HG02981 (cell line): ENCODE measurements at regions not wholly inside any gene's neighbourhood (a gene's known extent, or its start where the extent isn't known, plus 50 kb on each side); places are given as distances from the start of the nearest gene placed in this dataset.
"Not testable (repeated sequence)": the region's sequence is repeated elsewhere in the genome, so short reads cannot be mapped to it uniquely, and the experiment has no call there.

Source experiments
- ATAC-seq: cut with Tn5 transposase; IDR thresholded peaks from one replicate; pipeline ENCODE4 v1.9.1; 2021; ENCODE audit warnings: mild to moderate bottlenecking, moderate library complexity; ENCODE audit not compliant: unreplicated experiment

DNA sequence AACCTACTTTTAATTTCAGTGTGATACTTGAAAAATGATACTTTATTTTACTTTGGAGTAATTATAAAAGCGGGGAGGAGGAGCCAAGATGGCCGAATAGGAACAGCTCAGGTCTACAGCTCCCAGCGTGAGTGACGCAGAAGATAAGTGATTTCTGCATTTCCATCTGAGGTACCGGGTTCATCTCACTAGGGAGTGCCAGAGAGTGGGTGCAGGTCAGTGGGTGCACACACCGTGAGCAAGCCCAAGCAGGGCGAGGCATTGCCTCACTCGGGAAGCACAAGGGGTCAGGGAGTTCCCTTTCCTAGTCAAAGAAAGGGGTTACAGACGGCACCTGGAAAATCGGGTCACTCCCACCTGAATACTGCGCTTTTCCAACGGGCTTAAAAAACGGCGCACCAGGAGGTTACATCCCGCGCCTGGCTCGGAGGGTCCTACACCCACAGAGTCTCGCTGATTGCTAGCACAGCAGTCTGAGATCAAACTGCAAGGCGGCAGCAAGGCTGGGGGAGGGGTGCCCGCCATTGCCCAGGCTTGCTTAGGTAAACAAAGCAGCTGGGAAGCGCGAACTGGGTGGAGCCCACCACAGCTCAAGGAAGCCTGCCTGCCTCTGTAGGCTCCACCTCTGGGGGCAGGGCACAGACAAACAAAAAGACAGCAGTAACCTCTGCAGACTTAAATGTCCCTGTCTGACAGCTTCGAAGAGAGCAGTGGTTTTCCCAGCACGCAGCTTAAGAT is 640.3 kb downstream of the EPHA3 start:
- ATAC-seq: not testable (repeated sequence)

DNA sequence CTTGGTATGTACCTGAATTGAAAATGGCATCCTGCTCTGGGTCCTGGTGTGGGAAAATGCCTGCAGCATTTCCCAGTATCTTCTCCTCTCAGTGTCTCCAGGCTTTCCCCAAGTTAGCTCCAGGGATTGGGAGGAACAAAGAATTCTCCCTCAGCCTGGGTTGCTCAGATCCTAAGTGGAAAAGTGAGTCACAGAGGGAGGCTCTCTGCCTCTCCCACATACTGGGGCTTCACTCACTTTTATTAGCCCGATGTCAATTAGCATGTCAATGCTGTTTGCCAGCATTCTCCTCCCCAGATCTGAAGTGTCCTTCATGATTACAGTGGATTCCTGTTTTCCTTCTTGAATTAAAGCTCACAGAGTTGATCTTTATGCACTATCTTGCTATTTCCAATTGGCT is 655.0 kb downstream of the EPHA3 start:
- no peak for ATAC-seq

DNA sequence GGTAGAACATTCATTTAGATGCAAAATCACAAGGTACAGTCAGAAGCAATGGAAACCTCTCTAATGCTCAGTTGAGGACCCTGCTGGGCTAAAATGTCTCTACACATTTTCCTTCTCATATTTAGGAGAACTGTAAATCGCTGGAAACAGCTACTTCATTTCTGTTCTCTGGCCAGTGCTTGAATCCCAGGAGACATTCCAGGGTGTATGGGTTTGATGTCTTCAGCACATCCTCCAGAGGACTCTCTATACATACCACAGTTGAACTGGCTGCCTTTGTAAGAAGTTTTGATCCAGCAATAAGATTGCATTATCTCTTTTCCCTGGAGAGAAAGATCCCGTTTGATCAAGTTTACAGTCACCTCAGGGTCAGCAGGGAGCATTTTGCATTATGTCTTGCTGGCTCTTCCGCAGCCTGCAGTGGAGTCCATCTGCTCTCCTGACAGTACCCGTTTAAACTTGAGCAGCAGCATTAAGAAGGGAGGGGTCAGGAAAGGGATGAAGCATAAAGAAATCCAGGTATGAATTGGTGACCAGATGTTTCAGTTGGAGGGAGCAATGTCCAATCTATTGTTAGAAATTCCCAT is 676.0 kb downstream of the EPHA3 start:
- no peak for ATAC-seq

DNA sequence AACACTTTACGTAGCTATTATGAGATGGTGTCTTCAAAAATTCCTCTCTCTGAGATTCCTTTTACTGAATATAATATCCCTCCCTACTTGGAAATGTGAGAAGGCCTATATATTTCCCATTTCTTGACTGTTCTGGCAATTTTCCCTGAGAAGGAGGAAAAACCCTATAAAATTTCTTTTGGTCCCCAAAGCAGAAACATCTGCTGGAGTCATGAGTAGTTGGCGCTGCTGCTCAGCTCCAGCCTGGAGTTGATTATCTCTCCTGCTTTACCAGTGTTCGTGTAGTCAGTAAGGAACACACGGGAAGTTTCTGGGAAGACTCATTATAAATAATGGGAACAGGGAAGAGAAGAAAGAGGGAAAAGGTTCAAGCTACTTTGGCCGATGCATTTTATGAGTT is 680.1 kb downstream of the EPHA3 start:
- no peak for ATAC-seq

DNA sequence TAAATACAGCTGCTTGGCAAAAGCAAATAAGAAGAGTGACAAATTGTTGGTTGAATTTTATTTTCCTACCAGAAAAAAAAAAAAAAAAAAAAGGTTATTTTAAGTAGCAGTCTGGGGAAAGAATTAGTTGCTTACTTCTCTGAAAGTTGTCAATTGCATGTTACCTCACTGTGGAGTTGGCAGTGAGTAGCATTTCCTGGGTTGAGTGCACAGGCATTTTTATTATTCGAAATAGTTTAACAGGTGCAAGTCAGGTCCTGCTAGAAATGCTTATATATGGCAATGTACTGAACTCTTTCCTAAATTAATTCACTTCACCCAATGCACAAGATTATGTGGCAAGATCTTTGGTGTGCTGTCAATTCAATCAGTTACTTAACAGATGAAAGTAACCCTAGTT is 680.6 kb downstream of the EPHA3 start:
- ATAC-seq: no peak

DNA sequence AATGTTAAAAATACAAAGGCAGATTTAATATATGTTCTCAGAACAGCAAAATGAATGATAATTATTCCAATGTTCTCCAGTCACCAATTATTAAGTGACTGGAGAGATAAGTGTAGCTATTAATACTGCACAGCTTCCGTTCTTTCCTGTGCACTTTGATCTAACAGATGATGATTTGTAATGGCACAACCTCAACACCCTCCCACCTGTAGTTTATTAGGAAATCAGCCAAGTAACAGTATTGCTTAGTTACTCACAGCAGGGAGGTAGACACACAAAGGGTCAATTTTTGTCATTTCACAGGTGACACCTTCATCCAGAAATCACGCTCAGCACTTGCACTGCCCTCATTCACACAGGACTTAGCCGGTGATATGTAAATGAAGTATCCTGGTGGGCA is 688.1 kb downstream of the EPHA3 start:
- ATAC-seq: no peak

DNA sequence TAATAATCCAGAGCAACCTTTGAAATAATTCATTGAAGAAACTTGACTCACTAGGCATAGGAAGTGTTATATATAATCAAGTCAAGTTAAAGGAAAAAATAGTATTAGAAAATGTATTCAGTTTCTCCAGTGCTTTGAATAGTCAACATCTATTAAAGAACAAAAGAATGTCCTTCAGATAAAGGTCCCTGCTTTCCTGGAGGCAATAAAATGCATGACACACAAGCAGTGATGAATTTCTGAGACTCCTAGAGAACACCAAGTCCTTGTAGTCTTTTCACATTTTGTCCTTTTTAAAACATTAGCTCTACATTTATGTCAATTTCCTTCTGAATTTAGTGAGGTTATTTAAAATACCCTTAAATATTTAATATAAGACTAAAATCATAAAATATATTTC is 695.5 kb downstream of the EPHA3 start:
- no peak for ATAC-seq

DNA sequence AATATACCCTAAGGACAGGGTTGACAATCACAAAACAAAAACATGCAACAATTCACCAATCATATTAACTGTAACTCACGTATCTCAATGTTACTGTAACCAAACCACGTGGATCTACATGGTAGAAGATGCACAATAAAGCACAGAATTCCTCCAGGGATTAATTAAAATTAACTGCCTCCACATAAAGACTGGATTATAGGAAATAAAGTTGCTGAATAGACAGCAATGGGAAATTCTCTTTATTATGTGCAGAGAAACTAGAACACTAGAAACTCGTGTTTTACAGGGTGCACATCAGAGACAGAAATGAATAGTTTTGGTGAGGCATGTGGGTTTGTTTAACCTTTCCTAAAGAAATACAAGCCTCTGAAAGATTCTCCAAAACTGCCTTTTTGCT is 696.3 kb downstream of the EPHA3 start:
- no peak for ATAC-seq

DNA sequence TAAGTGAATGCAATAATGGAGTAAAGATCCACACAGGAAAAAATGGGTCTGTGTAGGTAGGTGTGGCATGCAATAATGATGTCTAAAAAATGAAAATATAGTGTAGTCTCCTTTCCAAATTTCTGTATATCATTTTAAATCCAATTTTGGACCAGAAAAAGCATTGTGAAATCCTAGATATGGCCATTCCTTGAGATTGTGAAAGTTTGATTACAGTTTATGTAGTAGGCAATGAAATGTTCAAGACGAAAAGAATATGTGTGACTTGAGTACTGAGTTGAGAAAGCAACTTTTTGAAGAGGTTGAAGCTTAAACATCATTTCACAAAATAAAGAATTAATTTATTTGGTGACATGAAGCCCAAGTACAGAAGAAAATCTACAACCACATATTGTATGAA is 698.7 kb downstream of the EPHA3 start:
- ATAC-seq: no peak

DNA sequence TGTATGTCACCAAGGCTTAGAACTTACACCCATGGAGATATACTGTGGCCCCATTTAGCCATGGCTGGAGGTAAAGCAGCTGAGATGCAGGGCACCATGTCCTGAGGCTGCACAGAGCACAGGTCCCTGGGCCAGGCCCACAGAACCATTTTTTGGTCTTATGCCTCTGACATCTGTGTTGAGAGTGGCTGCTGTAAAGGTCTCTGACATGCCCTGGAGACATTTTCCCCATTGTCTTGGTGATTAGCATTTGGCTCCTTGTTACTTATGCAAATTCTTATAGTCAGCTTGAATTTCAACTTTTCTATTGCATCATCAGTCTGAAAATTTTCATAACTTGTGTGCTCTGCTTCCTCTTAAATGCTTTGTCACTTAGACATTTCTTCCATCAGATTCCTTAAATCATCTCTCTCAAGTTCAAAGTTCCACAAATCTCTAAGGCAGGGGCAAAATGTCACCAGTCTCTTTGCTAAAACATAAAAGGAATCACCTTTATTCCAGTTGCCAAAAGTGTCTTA is 701.3 kb downstream of the EPHA3 start:
- no peak for ATAC-seq

DNA sequence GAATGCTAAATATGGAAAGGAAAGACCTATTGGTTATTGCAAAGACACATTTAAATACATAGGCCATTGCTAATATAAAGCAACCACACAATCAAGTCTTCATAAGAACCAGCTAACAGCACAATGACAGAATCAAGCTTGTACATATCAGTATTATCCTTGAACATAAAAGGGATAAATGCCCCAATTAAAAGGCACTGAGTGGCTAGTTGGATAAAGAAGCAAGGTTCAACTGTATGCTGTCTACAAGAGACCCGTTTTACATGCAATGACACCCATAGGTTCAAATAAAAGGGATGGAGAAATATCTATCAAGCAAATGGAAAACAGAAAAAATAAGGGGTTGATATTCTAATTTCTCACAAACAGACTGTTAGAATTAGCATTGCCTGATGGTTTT is 706.1 kb downstream of the EPHA3 start:
- ATAC-seq: no peak

DNA sequence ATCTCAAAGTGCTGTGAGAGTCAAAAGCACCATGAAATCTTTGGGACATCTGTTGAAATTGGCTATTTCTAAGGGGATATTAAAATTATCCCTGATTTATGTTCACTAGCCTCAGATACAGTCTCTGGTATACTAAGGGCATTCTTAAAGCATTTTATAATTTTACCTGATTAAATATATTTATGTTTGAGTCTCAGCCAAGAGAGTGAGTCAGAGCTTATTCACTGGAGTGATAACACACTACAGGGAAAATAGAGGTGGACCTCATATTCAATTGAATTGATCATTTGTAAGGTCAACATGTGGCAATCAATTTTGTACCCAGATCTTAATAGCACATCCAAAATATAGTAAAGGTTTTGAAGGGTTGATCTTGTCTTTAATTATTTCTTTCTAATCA is 733.6 kb downstream of the EPHA3 start:
- ATAC-seq: no peak

DNA sequence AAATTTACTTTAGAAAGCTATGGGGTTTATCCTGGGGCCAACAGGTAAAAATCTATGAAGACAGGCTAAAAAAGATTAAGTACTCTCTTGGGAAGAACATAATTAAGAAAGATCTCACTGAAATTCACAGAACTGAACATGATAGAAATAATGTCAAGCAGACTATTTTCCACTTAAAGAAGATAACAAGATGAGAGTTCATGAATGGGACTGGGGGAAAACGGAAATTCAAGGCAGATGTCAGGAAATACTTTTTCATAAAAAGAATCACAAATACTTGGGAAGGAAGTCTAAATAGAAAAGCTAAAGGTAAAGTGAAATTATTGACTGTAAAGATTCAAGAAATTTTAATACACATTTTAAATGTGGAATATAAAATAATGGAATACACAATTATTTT is 737.6 kb downstream of the EPHA3 start:
- ATAC-seq: no peak

DNA sequence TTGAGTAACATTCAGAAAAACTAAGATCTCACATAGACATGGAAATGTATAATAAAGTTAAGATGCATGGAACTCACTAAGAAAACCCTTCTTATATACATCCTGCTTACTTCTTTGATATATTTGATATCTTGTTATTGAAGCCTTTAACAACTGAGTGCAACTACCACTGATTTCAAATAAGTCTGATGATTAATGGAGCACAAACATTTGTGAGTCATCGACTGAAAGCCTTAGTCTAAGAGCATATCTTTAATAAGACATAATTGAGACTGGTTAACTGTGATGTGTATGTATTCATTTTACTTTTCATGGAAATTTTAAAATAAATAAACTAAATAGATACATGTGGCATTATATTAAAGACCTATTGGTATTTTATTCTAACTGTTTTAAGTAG is 740.5 kb downstream of the EPHA3 start:
- ATAC-seq: no peak

DNA sequence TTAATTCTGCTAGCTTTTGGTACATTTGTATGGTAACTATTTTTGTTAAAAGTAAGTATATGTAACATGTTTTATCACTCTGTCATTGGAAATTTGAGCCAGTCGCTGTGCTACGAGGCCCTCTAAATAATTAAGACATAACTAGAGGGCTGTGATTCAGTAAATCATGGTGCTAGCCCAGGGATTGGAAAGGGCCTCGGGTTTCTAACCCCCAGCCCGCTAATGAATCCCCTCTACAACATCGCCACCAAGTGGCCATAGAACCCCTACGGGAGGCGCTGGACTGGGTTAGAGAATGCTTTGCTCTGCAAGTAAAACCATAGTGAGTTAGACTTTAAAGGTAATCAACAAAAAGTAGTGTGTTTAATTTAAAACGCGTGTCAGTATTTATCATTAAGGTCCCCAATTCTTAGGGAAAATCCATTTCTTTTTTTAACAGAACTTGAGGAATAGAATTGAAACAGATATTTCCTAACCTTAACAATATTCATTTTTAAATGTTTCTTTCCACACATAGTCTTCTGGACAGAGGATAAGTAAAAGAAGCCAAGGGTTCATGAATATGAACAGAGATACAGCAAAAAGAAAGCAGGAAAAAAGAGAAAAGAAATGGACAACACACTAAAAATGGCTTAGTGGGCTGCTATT is 744.7 kb downstream of the EPHA3 start:
- ATAC-seq: no peak

DNA sequence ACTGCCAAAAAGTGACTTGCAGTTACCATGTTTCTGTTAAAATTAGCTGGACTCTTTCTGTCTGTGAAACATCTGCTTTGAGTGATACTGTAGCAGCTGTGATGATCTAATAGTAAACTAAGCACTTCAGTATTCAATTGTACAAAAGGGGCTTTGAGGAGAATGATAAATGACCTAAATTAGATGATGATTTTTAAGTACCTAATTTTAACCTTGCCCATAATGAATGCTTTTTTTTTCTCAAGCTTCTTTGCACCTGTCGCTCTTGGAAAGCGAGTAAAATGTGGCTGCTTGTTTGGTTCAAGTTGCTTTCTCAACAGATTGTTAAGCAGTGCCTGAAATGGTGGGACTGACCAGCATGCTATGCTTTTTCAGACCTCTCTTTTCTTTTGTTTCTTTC is 752.3 kb downstream of the EPHA3 start:
- no peak for ATAC-seq

DNA sequence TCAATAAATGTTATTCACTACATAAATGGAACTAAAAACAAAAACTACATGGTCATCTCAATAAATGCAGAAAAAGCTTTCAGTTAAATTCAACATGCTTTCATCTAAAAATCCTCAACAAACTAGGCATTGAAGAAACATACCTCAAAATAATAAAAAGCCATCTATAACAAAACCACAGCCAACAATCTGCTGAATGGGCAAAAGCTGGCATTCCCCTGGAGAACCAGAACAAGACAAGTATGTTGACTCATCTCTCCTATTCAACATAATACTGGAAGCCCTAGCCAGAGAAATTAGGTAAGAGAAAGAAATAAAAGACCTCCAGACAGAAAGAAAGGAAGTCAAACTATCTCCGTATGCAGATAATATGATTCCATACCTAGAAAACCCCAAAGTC is 759.9 kb downstream of the EPHA3 start:
- ATAC-seq: no peak

DNA sequence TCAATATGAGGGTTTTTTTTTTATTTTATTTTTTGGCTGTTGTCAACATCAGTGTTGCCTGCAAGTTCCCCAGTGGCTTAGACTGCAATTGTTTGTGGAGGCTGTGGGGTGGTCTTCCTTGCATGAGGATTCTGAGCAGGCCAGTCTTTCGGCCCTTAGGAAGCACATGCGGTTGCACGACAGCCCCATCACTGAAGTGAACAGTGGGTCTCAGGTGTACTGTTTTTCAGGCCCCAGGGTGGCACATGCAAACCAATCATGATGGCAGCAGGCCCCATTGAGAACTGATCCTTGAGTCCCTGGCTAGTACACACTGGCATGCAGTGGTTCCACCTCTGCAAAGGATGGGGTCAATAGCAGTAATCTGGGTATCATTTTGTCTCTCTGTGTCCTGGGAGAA is 768.7 kb downstream of the EPHA3 start:
- no peak for ATAC-seq

DNA sequence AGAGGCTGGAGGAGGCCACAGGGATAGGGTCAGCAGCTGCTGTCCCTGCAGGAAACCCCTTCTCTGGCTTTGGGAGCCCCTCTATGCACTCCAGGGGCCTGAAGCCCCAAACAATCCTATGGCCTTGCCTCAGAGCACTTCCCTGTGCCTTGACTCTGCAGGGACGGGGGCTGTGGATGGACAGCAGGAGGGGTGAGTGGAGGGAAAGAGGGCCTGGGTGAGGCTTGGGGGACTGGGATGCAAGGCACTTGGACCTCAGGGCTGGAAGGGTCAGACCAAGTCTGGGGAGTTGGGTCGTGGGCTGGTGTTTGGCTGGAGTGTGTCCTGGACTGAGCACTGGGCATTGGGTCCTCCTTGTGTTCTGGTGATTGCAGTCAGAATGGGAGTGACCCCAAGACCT is 769.8 kb downstream of the EPHA3 start:
- no peak for ATAC-seq

DNA sequence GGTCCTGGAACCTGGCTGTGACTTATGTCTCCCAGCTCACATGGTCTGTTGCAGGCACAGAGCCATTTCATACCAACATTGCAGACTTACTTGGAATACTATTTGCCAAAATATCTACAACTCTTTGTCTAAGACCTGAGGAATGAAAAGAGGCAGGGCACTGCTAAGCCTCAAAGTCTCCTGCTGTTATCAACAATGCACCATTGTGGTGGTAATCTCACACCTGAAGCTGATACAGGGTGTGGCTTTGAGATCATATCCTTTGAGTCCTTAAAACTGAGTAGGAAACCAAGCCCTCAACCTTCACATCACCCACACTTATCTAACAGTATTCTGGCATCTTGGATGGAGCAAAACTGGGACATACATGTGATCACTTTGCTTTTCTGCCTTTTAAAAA is 782.0 kb downstream of the EPHA3 start:
- no peak for ATAC-seq

DNA sequence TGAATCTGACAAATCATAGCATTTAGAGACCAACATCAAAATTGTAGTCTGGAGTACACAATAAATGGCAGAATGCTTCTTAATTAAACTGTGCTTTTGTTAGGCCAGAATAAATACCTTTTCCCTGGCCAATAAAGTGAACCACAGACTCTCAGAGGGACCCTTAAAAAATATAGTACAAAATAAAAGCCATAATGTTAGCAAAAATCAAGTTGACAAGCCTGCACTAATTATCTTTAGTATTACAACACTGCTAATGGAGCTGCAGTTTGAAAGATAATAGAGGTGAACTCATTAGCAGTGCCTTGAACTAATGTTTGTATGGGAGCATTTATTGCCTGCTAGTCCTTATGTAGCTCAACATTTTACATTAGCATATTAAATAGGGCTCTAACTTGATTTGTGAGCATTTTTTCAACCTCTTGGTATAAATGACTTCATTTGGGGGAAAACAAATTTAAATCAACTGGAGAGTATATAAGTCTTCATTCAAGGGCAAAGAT is 801.3 kb downstream of the EPHA3 start:
- no peak for ATAC-seq

DNA sequence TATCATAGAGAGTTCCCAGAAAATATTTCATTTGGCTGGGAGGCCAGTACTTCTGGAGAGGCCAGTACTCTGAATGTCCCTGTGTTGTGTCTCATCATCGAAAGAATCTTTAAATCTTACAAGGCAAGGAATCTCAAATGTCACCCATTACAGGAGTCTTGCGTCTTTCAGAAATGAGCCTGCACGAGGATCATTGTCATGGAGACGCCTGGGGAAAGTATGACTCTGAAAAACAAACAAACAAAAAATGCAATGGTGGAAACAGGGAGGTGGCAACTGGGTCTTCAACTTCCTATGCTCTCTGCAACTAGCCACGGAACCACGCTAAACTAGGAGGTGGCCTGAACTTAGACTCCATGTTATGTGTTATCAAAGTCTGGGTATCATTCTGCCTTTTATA is 804.6 kb downstream of the EPHA3 start:
- no peak for ATAC-seq
